Left lung (tissue), 4 donors: ENCODE measurements at regions not wholly inside any gene's neighbourhood (a gene's known extent, or its start where the extent isn't known, plus 50 kb on each side); places are given as distances from the start of the nearest gene placed in this dataset.

ENCODE experiments used
- ATAC-seq: fragments of 200-7000 bp; cut with Tn5 transposase; one replicate; pipeline ENCODE4 v1.9.1; 2020; ENCODE audit warnings: moderate library complexity
- DNase-seq, 4 donors: peaks; one replicate each; pipeline ENCODE4 v3.0.0-alpha.2; 2013 to 2020
- H3K27ac ChIP-seq, 2 donors: fragments of 200-600 bp; sonication (generic) in 1 of 2; one replicate each; pipeline versions ENCODE4 v1.5.0 to v1.8.0; 2020 to 2021
- H3K27me3 ChIP-seq, 2 donors: fragments of 200-600 bp; sonication (generic) in 1 of 2; one replicate each; pipeline versions ENCODE4 v1.5.0 to v1.8.0; 2020 to 2021
- H3K36me3 ChIP-seq, 2 donors: fragments of 200-600 bp; sonication (generic) in 1 of 2; one replicate each; pipeline versions ENCODE4 v1.5.0 to v1.8.0; 2020 to 2021
- H3K4me1 ChIP-seq, 2 donors: fragments of 200-600 bp; one replicate each; pipeline ENCODE4 v1.8.0; 2021
- H3K4me3 ChIP-seq, 2 donors: fragments of 200-600 bp; sonication (generic) in 1 of 2; one replicate each; pipeline versions ENCODE4 v1.5.0 to v1.8.0; 2020 to 2021; ENCODE audit warnings: mild to moderate bottlenecking in 1 of 2
- H3K9me3 ChIP-seq, 2 donors: fragments of 200-600 bp; sonication (generic) in 1 of 2; one replicate each; pipeline versions ENCODE4 v1.5.0 to v1.8.0; 2020 to 2021
- CTCF ChIP-seq, 2 donors: fragments of 200-600 bp; sonication (generic) in 1 of 2; IDR thresholded peaks; one replicate each; pipeline versions ENCODE4 v1.5.0 to v1.8.0; 2021; ENCODE audit warnings: antibody characterized with exemption in 2 of 2
- intact Hi-C, 2 donors: fragments of 100-400 bp; cut with DNase I; formaldehyde crosslinking; loops; one replicate each; pipeline versions ENCODE4 v1.11.2 to v1.14.2; 2022
- donor health status: DM: no; HTN: yes; CAD: no.
- donor health status: DM: no; HTN: no; CAD: no.

GRCh38 chr2:77633601-77634000, 111.4 kb upstream of the LRRTM4 start:
- DNase-seq (no peak), ATAC-seq (no peak)
- no peaks in the 10 kb centered on the region for H3K27me3 ChIP-seq
- H3K36me3 ChIP-seq = no peaks in the 10 kb centered on the region
- intact Hi-C loops = no loop called here
- no peak overlapping the region for H3K4me3 ChIP-seq
- peaks cover 0 to 11% of the 10 kb centered on the region in 2 donors for H3K9me3 ChIP-seq
- no peaks in the 10 kb centered on the region for H3K4me1 ChIP-seq
- TF ChIP-seq CTCF (IDR thresholded peaks at IDR 0.05) = no peak
- H3K27ac ChIP-seq = no peak overlapping the region

GRCh38 chr2:77640924-77641323, 118.7 kb upstream of the LRRTM4 start:
- Histone ChIP-seq H3K36me3 (no peaks in the 10 kb centered on the region), H3K9me3 (peaks cover 0 to 48% of the 10 kb centered on the region in 2 donors), H3K4me1 (no peaks in the 10 kb centered on the region), H3K4me3 (no peak overlapping the region), H3K27ac (no peak overlapping the region), H3K27me3 (no peaks in the 10 kb centered on the region)
- intact Hi-C loops = no loop called here
- DNase-seq = no peak
- no peak for ATAC-seq
- TF ChIP-seq CTCF (IDR thresholded peaks at IDR 0.05) = no peak

GRCh38 chr2:77642339-77642738, 120.2 kb upstream of the LRRTM4 start:
- intact Hi-C loops = no loop called here
- TF ChIP-seq CTCF (IDR thresholded peaks at IDR 0.05) = no peak
- Histone ChIP-seq H3K9me3 (peaks cover 0 to 48% of the 10 kb centered on the region in 2 donors), H3K36me3 (no peaks in the 10 kb centered on the region), H3K27me3 (no peaks in the 10 kb centered on the region), H3K4me1 (no peaks in the 10 kb centered on the region), H3K4me3 (no peak overlapping the region), H3K27ac (no peak overlapping the region)
- no peak for ATAC-seq
- DNase-seq = peak in 1 of 4 donors; percentile 15

GRCh38 chr2:77649856-77650255, 127.7 kb upstream of the LRRTM4 start:
- no peaks in the 10 kb centered on the region for H3K4me1 ChIP-seq
- no peaks in the 10 kb centered on the region for H3K27me3 ChIP-seq
- peaks cover 0 to 7% of the 10 kb centered on the region in 2 donors for H3K9me3 ChIP-seq
- no peak overlapping the region for H3K27ac ChIP-seq
- no peak for ATAC-seq
- TF ChIP-seq CTCF (IDR thresholded peaks at IDR 0.05) = no peak
- H3K36me3 ChIP-seq = no peaks in the 10 kb centered on the region
- no peak overlapping the region for H3K4me3 ChIP-seq
- intact Hi-C loops = no loop called here
- no peak for DNase-seq

GRCh38 chr2:77652499-77652898, 130.3 kb upstream of the LRRTM4 start:
- no peak for ATAC-seq
- intact Hi-C loops = no loop called here
- no peak for DNase-seq

More at GRCh38 chr2:77652499-77652898, 130.3 kb upstream of the LRRTM4 start:
- Histone ChIP-seq H3K27ac (no peak overlapping the region), H3K4me3 (no peak overlapping the region), H3K27me3 (no peaks in the 10 kb centered on the region), H3K4me1 (no peaks in the 10 kb centered on the region), H3K9me3 (no peaks in the 10 kb centered on the region), H3K36me3 (no peaks in the 10 kb centered on the region)
- no peak for TF ChIP-seq CTCF (IDR thresholded peaks at IDR 0.05)
